ENCODE measurements at regions not wholly inside any gene's neighbourhood (a gene's known extent, or its start where the extent isn't known, plus 50 kb on each side); places are given as distances from the start of the nearest gene placed in this dataset.
"Not testable (repeated sequence)": the region's sequence is repeated elsewhere in the genome, so short reads cannot be mapped to it uniquely, and the experiment has no call there.

DNA sequence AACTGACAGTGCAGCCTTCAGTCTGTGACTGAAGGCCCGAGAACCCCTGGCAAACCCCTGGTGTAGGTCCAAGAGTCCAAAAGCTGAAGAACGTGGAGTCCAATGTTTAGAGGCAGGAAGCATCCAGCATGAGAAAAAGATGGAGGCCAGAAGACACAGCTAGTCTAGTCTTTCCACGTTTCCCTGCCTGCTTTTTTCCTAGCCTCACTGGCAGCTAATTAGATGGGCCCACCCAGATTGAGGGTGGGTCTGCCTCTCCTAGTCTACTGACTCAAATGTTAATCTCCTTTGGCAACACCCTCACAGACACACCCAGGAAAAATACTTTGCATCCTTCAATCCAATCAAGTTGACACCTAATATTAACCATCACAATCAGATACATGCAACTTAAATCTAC lies 87.8 kb downstream of the TENT5D start:
- in situ Hi-C loops (cut with MboI; ENCODE audit: low pct_unique_long_range_greater_than_20kb, low sequenced_read_pairs), result not testable (repeated sequence)

GRCh38 chrX:80511969-80512760 lies 91.9 kb downstream of the TENT5D start:
- peak; percentile 11 for DNase-seq
- in situ Hi-C loops (cut with MboI; ENCODE audit: low pct_unique_long_range_greater_than_20kb, low sequenced_read_pairs), result no loop called here

More for the DNA sequence above, 87.8 kb downstream of the TENT5D start:
- not testable (repeated sequence) for DNase-seq

DNA sequence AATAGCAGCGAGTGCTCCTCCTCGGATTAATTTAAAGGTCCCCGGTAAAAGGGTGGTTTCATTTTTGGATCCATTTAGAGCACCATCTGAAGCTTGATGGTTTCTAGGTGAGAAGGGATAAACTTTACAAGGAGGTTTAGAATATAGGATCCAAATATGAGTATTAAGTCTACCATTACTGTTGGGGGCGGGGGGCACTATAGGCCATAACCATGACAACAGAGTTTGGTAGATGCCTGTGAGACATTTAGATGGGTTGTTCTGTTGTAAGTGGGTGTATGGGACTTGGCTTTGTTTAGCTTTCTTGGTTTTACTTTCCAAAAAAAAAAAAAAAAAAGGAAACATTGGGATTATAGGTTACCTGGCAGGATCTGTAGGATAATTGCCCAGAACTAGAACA lies 92.7 kb downstream of the TENT5D start:
- DNase-seq, result no peak
- in situ Hi-C loops (cut with MboI; ENCODE audit: low pct_unique_long_range_greater_than_20kb, low sequenced_read_pairs), result no loop called here

DNA sequence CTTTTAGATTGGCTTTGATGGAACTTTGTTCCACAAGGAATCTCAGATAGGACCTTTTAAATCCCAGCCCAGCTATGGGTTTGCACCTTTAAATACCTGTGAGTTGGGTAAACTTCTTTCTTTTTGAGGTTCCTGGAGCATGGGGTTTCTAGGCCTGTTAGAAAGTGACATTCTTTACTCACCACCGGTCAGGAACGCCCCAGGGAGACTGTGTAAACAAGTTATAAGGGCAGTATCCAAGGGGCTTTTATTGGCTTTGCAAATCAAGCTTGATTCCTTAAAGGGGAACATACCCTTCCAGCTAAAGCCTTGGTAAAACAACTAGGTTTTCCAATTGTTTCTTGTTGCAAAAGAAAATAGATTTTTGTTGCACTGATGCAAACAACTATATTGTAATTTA lies 93.4 kb downstream of the TENT5D start:
- in situ Hi-C loops (cut with MboI; ENCODE audit: low pct_unique_long_range_greater_than_20kb, low sequenced_read_pairs), result no loop called here

GRCh38 chrX:80537096-80537495 lies 116.8 kb downstream of the TENT5D start:
- no peak for DNase-seq
- in situ Hi-C loops (cut with MboI; ENCODE audit: low pct_unique_long_range_greater_than_20kb, low sequenced_read_pairs), result no loop called here

More for the DNA sequence above, 93.4 kb downstream of the TENT5D start:
- no peak for DNase-seq

- DNase-seq, result peak; percentile 25
- in situ Hi-C loops (cut with MboI; ENCODE audit: low pct_unique_long_range_greater_than_20kb, low sequenced_read_pairs), result no loop called here
Measured at GRCh38 chrX:80550722-80551121, 130.5 kb downstream of the TENT5D start.

DNA sequence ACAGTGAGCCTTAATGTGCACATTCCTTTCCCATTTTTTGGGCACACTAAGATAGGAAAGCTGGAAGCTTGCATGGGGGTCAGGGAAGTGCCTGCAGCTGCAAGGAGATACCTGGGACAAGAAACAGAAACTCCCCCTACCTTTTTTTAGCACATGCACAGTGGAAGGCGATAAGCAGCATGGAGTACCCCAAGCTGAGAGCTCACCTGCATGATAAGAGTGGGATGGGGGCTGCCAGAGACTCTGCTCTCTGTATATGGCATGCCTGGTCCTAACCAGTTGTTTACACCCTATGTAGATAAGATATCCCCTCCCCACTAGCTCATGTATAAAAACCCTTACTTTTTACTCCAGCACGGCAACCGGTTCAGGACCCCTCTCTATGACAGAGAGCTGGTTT lies 135.9 kb downstream of the TENT5D start:
- no peak for DNase-seq
- in situ Hi-C loops (cut with MboI; ENCODE audit: low pct_unique_long_range_greater_than_20kb, low sequenced_read_pairs), result no loop called here

DNA sequence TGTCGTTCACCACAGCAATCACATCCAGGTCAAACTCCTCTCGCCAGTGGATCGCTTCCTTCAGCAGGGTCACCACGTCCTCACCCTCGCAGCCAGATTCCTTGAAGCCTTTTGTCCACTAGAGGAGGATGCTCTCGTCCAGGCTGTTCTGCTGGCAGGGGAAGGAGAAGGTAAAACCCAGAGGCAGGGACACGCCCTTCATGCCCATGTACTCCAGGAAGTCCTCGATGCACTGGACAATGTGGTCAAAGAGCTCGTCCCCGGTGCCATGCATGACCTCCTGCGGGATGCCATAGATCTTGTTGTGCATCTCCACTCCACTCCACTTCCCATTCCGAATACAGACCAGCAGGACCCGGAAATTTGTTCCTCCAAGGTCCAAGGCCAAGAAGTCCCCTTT lies 152.4 kb downstream of the TENT5D start:
- no peak for DNase-seq
- in situ Hi-C loops (cut with MboI; ENCODE audit: low pct_unique_long_range_greater_than_20kb, low sequenced_read_pairs), result no loop called here

- in situ Hi-C loops (cut with MboI; ENCODE audit: low pct_unique_long_range_greater_than_20kb, low sequenced_read_pairs), result no loop called here
- DNase-seq, result no peak
Measured at GRCh38 chrX:80573275-80573674, 153.0 kb downstream of the TENT5D start.

- in situ Hi-C loops (cut with MboI; ENCODE audit: low pct_unique_long_range_greater_than_20kb, low sequenced_read_pairs), result not testable (repeated sequence)
Measured at GRCh38 chrX:80574486-80575086, 154.3 kb downstream of the TENT5D start.

GRCh38 chrX:80576267-80576666 lies 156.0 kb downstream of the TENT5D start:
- DNase-seq, result no peak

More at GRCh38 chrX:80574486-80575086, 154.3 kb downstream of the TENT5D start:
- not testable (repeated sequence) for DNase-seq

DNA sequence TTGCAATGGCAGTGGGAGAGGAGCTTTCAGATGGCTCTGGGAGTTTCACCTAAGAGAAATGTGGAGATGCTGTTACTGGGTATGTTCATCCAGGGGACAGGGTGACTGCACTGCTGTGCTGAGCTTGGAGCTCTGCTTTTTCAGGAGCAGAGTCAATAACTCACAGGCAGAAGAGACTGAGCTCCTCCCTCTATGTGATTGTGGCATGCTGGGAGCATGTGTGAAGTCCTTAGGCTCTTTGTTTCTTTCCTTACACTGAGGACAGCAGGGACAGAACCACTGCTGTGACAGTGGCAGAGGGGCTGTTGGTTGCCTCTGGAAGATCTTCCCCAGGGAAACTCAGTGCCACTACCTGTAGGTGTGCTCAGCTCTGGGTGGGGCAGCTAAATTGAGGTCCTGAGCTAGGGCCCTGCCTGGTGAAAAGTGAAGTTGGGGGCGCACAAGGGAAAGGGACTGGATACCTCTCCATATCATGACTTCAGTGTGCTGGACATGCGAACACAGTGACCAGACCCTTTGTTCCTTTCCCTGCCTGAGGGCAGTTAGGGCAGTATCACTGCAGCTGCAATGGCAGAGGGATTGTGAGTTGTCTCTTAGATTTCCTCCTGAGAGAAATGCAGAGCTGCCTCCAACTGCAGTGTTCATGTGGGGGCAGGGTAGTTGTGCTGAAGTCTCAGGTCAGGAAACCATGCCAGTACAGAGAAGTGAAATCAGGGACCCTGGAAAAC lies 156.7 kb downstream of the TENT5D start:
- no peak for DNase-seq
- in situ Hi-C loops (cut with MboI; ENCODE audit: low pct_unique_long_range_greater_than_20kb, low sequenced_read_pairs), result no loop called here

More at GRCh38 chrX:80576267-80576666, 156.0 kb downstream of the TENT5D start:
- in situ Hi-C loops (cut with MboI; ENCODE audit: low pct_unique_long_range_greater_than_20kb, low sequenced_read_pairs), result no loop called here

- in situ Hi-C loops (cut with MboI; ENCODE audit: low pct_unique_long_range_greater_than_20kb, low sequenced_read_pairs), result no loop called here
Measured at GRCh38 chrX:80578517-80579105, 158.4 kb downstream of the TENT5D start.

DNA sequence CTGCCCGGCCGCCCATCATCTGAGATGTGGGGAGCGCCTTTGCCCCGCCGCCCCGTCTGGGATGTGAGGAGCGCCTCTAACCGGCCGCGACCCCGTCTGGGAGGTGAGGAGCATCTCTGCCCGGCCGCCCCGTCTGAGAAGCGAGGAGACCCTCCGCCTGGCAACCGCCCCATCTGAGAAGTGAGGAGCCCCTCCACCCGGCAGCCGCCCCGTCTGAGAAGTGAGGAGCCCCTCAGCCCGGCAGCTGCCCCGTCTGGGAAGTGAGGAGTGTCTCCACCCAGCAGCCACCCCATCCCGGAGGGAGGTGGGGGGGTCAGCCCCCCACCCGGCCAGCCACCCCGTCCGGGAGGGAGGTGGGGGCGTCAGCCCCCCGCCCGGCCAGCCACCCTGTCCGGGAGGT lies 170.7 kb downstream of the TENT5D start:
- in situ Hi-C loops (cut with MboI; ENCODE audit: low pct_unique_long_range_greater_than_20kb, low sequenced_read_pairs); DNase-seq: not testable (repeated sequence)

More at GRCh38 chrX:80578517-80579105, 158.4 kb downstream of the TENT5D start:
- DNase-seq, result peak; percentile 46

- no peak for DNase-seq
- in situ Hi-C loops (cut with MboI; ENCODE audit: low pct_unique_long_range_greater_than_20kb, low sequenced_read_pairs), result no loop called here
Measured at GRCh38 chrX:80602036-80602860, 182.0 kb downstream of the TENT5D start.
